ENCODE measurements at regions not wholly inside any gene's neighbourhood (a gene's known extent, or its start where the extent isn't known, plus 50 kb on each side); places are given as distances from the start of the nearest gene placed in this dataset.

GRCh38 chr2:193627927-193628272 is 1433.2 kb upstream of the TMEFF2 start:
- DNase-seq (ENCODE audit: low spot score), result no peak
- H3K4me1 Mint-ChIP-seq (ENCODE audit: low read depth), result no peaks in the 10 kb centered on the region
- peaks cover 6% of the 10 kb centered on the region for H3K9me3 Mint-ChIP-seq
- H3K4me3 Mint-ChIP-seq (ENCODE audit: low read depth), result no peak overlapping the region
- intact Hi-C loops (cut with micrococcal nuclease), result no loop called here
- H3K36me3 Mint-ChIP-seq (ENCODE audit: low read depth), result no peaks in the 10 kb centered on the region
- no peaks in the 10 kb centered on the region for H3K27me3 Mint-ChIP-seq (ENCODE audit: low read depth)
- no peak overlapping the region for H3K27ac Mint-ChIP-seq

- H3K27me3 Mint-ChIP-seq (ENCODE audit: low read depth), result no peaks in the 10 kb centered on the region
Measured at GRCh38 chr2:193627187-193627926, 1432.6 kb upstream of the TMEFF2 start.

GRCh38 chr2:193608451-193608850 is 1413.7 kb upstream of the TMEFF2 start:
- no peaks in the 10 kb centered on the region for H3K27me3 Mint-ChIP-seq (ENCODE audit: low read depth)
- no peak for DNase-seq (ENCODE audit: low spot score)
- no peak overlapping the region for H3K4me3 Mint-ChIP-seq (ENCODE audit: low read depth)
- H3K36me3 Mint-ChIP-seq (ENCODE audit: low read depth), result no peaks in the 10 kb centered on the region
- no peaks in the 10 kb centered on the region for H3K9me3 Mint-ChIP-seq
- intact Hi-C loops (cut with micrococcal nuclease), result no loop called here
- H3K4me1 Mint-ChIP-seq (ENCODE audit: low read depth), result no peaks in the 10 kb centered on the region
- H3K27ac Mint-ChIP-seq, result no peak overlapping the region

More at GRCh38 chr2:193627187-193627926, 1432.6 kb upstream of the TMEFF2 start:
- Mint-ChIP-seq H3K27ac (no peak overlapping the region), H3K4me1 (ENCODE audit: low read depth) (no peaks in the 10 kb centered on the region), H3K36me3 (ENCODE audit: low read depth) (no peaks in the 10 kb centered on the region), H3K9me3 (peaks cover 6% of the 10 kb centered on the region), H3K4me3 (ENCODE audit: low read depth) (no peak overlapping the region)
- intact Hi-C loops (cut with micrococcal nuclease), result no loop called here
- no peak for DNase-seq (ENCODE audit: low spot score)

GRCh38 chr2:193590831-193591230 is 1396.1 kb upstream of the TMEFF2 start:
- no peak overlapping the region for H3K27ac Mint-ChIP-seq
- no peaks in the 10 kb centered on the region for H3K36me3 Mint-ChIP-seq (ENCODE audit: low read depth)
- intact Hi-C loops (cut with micrococcal nuclease), result no loop called here
- H3K9me3 Mint-ChIP-seq, result peaks cover 4% of the 10 kb centered on the region
- DNase-seq (ENCODE audit: low spot score), result no peak
- no peak overlapping the region for H3K4me3 Mint-ChIP-seq (ENCODE audit: low read depth)
- no peaks in the 10 kb centered on the region for H3K27me3 Mint-ChIP-seq (ENCODE audit: low read depth)
- no peaks in the 10 kb centered on the region for H3K4me1 Mint-ChIP-seq (ENCODE audit: low read depth)

- no peaks in the 10 kb centered on the region for H3K36me3 Mint-ChIP-seq (ENCODE audit: low read depth)
- H3K27ac Mint-ChIP-seq, result no peak overlapping the region
- DNase-seq (ENCODE audit: low spot score), result no peak
- H3K4me1 Mint-ChIP-seq (ENCODE audit: low read depth), result no peaks in the 10 kb centered on the region
- intact Hi-C loops (cut with micrococcal nuclease), result no loop called here
- H3K27me3 Mint-ChIP-seq (ENCODE audit: low read depth), result no peaks in the 10 kb centered on the region
- no peaks in the 10 kb centered on the region for H3K9me3 Mint-ChIP-seq
- H3K4me3 Mint-ChIP-seq (ENCODE audit: low read depth), result no peak overlapping the region
Measured at GRCh38 chr2:193584522-193584938, 1389.8 kb upstream of the TMEFF2 start.

- no peak for DNase-seq (ENCODE audit: low spot score)
- Mint-ChIP-seq H3K4me1 (ENCODE audit: low read depth) (no peaks in the 10 kb centered on the region), H3K4me3 (ENCODE audit: low read depth) (no peak overlapping the region), H3K27me3 (ENCODE audit: low read depth) (no peaks in the 10 kb centered on the region), H3K27ac (no peak overlapping the region), H3K9me3 (no peaks in the 10 kb centered on the region), H3K36me3 (ENCODE audit: low read depth) (no peaks in the 10 kb centered on the region)
- intact Hi-C loops (cut with micrococcal nuclease), result no loop called here
Measured at GRCh38 chr2:193583638-193584400, 1389.1 kb upstream of the TMEFF2 start.

- no peak overlapping the region for H3K4me3 Mint-ChIP-seq (ENCODE audit: low read depth)
- no peak for DNase-seq (ENCODE audit: low spot score)
- no peaks in the 10 kb centered on the region for H3K36me3 Mint-ChIP-seq (ENCODE audit: low read depth)
- intact Hi-C loops (cut with micrococcal nuclease), result no loop called here
- H3K4me1 Mint-ChIP-seq (ENCODE audit: low read depth), result no peaks in the 10 kb centered on the region
- no peaks in the 10 kb centered on the region for H3K27me3 Mint-ChIP-seq (ENCODE audit: low read depth)
- no peak overlapping the region for H3K27ac Mint-ChIP-seq
- no peaks in the 10 kb centered on the region for H3K9me3 Mint-ChIP-seq
Measured at GRCh38 chr2:193581807-193582206, 1387.1 kb upstream of the TMEFF2 start.

- no peaks in the 10 kb centered on the region for H3K27me3 Mint-ChIP-seq (ENCODE audit: low read depth)
- H3K36me3 Mint-ChIP-seq (ENCODE audit: low read depth), result no peaks in the 10 kb centered on the region
- no peak overlapping the region for H3K27ac Mint-ChIP-seq
- DNase-seq (ENCODE audit: low spot score), result no peak
- H3K9me3 Mint-ChIP-seq, result no peaks in the 10 kb centered on the region
- intact Hi-C loops (cut with micrococcal nuclease), result no loop called here
- H3K4me1 Mint-ChIP-seq (ENCODE audit: low read depth), result no peaks in the 10 kb centered on the region
- no peak overlapping the region for H3K4me3 Mint-ChIP-seq (ENCODE audit: low read depth)
Measured at GRCh38 chr2:193580176-193580950, 1385.6 kb upstream of the TMEFF2 start.

GRCh38 chr2:193566886-193567285 is 1372.2 kb upstream of the TMEFF2 start:
- no peaks in the 10 kb centered on the region for H3K4me1 Mint-ChIP-seq (ENCODE audit: low read depth)
- DNase-seq (ENCODE audit: low spot score), result no peak
- no peak overlapping the region for H3K4me3 Mint-ChIP-seq (ENCODE audit: low read depth)
- no peak overlapping the region for H3K27ac Mint-ChIP-seq
- intact Hi-C loops (cut with micrococcal nuclease), result no loop called here
- no peaks in the 10 kb centered on the region for H3K27me3 Mint-ChIP-seq (ENCODE audit: low read depth)
- H3K36me3 Mint-ChIP-seq (ENCODE audit: low read depth), result no peaks in the 10 kb centered on the region
- H3K9me3 Mint-ChIP-seq, result no peaks in the 10 kb centered on the region

GRCh38 chr2:193566276-193566675 is 1371.5 kb upstream of the TMEFF2 start:
- H3K27ac Mint-ChIP-seq, result no peak overlapping the region
- H3K36me3 Mint-ChIP-seq (ENCODE audit: low read depth), result no peaks in the 10 kb centered on the region

GRCh38 chr2:193562031-193562430 is 1367.3 kb upstream of the TMEFF2 start:
- Mint-ChIP-seq H3K27me3 (ENCODE audit: low read depth) (no peaks in the 10 kb centered on the region), H3K36me3 (ENCODE audit: low read depth) (no peaks in the 10 kb centered on the region), H3K4me3 (ENCODE audit: low read depth) (no peak overlapping the region), H3K9me3 (no peaks in the 10 kb centered on the region), H3K27ac (no peak overlapping the region), H3K4me1 (ENCODE audit: low read depth) (no peaks in the 10 kb centered on the region)
- DNase-seq (ENCODE audit: low spot score), result no peak
- intact Hi-C loops (cut with micrococcal nuclease), result no loop called here

More at GRCh38 chr2:193566276-193566675, 1371.5 kb upstream of the TMEFF2 start:
- DNase-seq (ENCODE audit: low spot score), result no peak
- H3K4me1 Mint-ChIP-seq (ENCODE audit: low read depth), result no peaks in the 10 kb centered on the region
- H3K4me3 Mint-ChIP-seq (ENCODE audit: low read depth), result no peak overlapping the region
- intact Hi-C loops (cut with micrococcal nuclease), result no loop called here
- H3K9me3 Mint-ChIP-seq, result no peaks in the 10 kb centered on the region
- no peaks in the 10 kb centered on the region for H3K27me3 Mint-ChIP-seq (ENCODE audit: low read depth)

- Mint-ChIP-seq H3K36me3 (ENCODE audit: low read depth) (no peaks in the 10 kb centered on the region), H3K4me1 (ENCODE audit: low read depth) (no peaks in the 10 kb centered on the region), H3K9me3 (no peaks in the 10 kb centered on the region), H3K4me3 (ENCODE audit: low read depth) (no peak overlapping the region), H3K27me3 (ENCODE audit: low read depth) (no peaks in the 10 kb centered on the region), H3K27ac (no peak overlapping the region)
- intact Hi-C loops (cut with micrococcal nuclease), result no loop called here
- DNase-seq (ENCODE audit: low spot score), result no peak
Measured at GRCh38 chr2:193561054-193561453, 1366.3 kb upstream of the TMEFF2 start.
